OCI-LY7 (cell line): ENCODE measurements at regions not wholly inside any gene's neighbourhood (a gene's known extent, or its start where the extent isn't known, plus 50 kb on each side); places are given as distances from the start of the nearest gene placed in this dataset.

ENCODE experiments used
- CTCF ChIP-seq: fragments of 200-600 bp; sonication (generic); conservative IDR thresholded peaks from 2 replicates; pipeline ENCODE4 v1.5.1; 2014; ENCODE audit warnings: mild to moderate bottlenecking, antibody characterized with exemption, low read length, moderate library complexity, mixed read lengths
- EZH2phosphoT487 ChIP-seq: fragments of 200-600 bp; sonication (generic); IDR thresholded peaks from 2 replicates; pipeline ENCODE4 v1.6.1; 2018; ENCODE audit warnings: low read depth, borderline replicate concordance, mild to moderate bottlenecking, mixed run types, antibody characterized with exemption, low read length, moderate library complexity, mixed read lengths

- TF ChIP-seq CTCF (no peak), EZH2phosphoT487 (no peak)
These were observed 874.3 kb upstream of the INTU start for GRCh38 chr4:126758493-126758892.
